HCT116 (cell line): ENCODE measurements at regions not wholly inside any gene's neighbourhood (a gene's known extent, or its start where the extent isn't known, plus 50 kb on each side); places are given as distances from the start of the nearest gene placed in this dataset.

ENCODE experiments used
- ATAC-seq: fragments of 200-7000 bp; cut with Tn5 transposase; 2 replicates; pipeline ENCODE4 v1.9.1; 2020; ENCODE audit warnings: mild to moderate bottlenecking, moderate library complexity
- BruUV-seq: library from RNA; stranded (reverse); fragments of 400-500 nt; replicated peaks from 2 replicates; lab custom pipeline; 2021; lab: Mats Ljungman, UMichigan
- CTCF ChIA-PET: fragments of 300-600 bp; sonication (Branson Sonifier 250); formaldehyde crosslinking; loops from one replicate; lab custom pipeline; 2021; ENCODE audit warnings: antibody characterized with exemption; lab: Charles Lee
- POLR2A ChIA-PET: fragments of 300-600, 350-600 bp; sonication (Branson Sonifier 250); formaldehyde crosslinking; loops from one replicate; lab custom pipeline; 2021; ENCODE audit warnings: antibody characterized with exemption; lab: Charles Lee
- RAD21 ChIA-PET, 2 experiments: fragments of 300-600 bp; sonication (Branson Sonifier 250); formaldehyde crosslinking; loops; one replicate each; lab custom pipeline; 2023; ENCODE audit warnings: low total read pairs in 2 of 2; ENCODE audit not compliant: uncharacterized antibody in 2 of 2, unreplicated experiment in 2 of 2, low non-redundant PET in 1 of 2; lab: Charles Lee
- DNase-seq: peaks from one replicate; pipeline ENCODE4 v3.0.0-alpha.2; 2010; ENCODE audit warnings: low read depth, low spot score
- H2AFZ ChIP-seq: fragments of 200-600 bp; shearing (Covaris generic), sonication (generic); 2 replicates; pipeline ENCODE4 v1.6.1; 2017; ENCODE audit warnings: low read depth, mixed run types, mixed read lengths, antibody characterized with exemption, low read length; ENCODE audit not compliant: poor library complexity, severe bottlenecking
- H3K27ac ChIP-seq: 2 replicates; pipeline ENCODE4 v1.5.1; 2012; ENCODE audit warnings: low read depth, low read length
- H3K27me3 ChIP-seq: fragments of 200-600 bp; sonication (generic); 2 replicates; pipeline ENCODE4 v1.6.1; 2016; ENCODE audit warnings: mixed run types, low read length, mixed read lengths; ENCODE audit not compliant: insufficient read depth
- H3K36me3 ChIP-seq, 2 experiments: fragments of 200-500 bp in 1 of 2; fragments of 200-600 bp in 1 of 2; sonication (Bioruptor generic) in 1 of 2; sonication (generic) in 1 of 2; 2 replicates each; pipeline versions ENCODE4 v1.5.1 to v1.6.1; 2014 to 2016; ENCODE audit warnings: low read length in 2 of 2, inconsistent platforms in 1 of 2, mixed read lengths in 1 of 2, mixed run types in 1 of 2; ENCODE audit not compliant: insufficient read depth in 2 of 2, control insufficient read depth in 1 of 2
- H3K4me1 ChIP-seq, 2 experiments: fragments of 200-600 bp in 1 of 2; sonication (generic) in 1 of 2; 2 replicates each; pipeline versions ENCODE4 v1.5.1 to v1.6.1; 2012 to 2017; ENCODE audit warnings: low read length in 2 of 2, inconsistent platforms in 1 of 2, mild to moderate bottlenecking in 1 of 2, mixed read lengths in 1 of 2, mixed run types in 1 of 2, moderate library complexity in 1 of 2; ENCODE audit not compliant: insufficient read depth in 2 of 2, control insufficient read depth in 1 of 2
- H3K4me2 ChIP-seq: fragments of 200-600 bp; sonication (generic); 2 replicates; pipeline ENCODE4 v1.6.1; 2017; ENCODE audit warnings: mixed run types, low read length, mixed read lengths
- H3K4me3 ChIP-seq, 2 experiments: fragments of 200-600 bp in 1 of 2; sonication (generic) in 1 of 2; replicated peaks in 1 of 2; 2 replicates each; pipeline ENCODE4 v1.5.1; 2011 to 2016; ENCODE audit warnings: low read length in 2 of 2, control low read depth in 1 of 2, low read depth in 1 of 2, mild to moderate bottlenecking in 1 of 2, mixed read lengths in 1 of 2, mixed run types in 1 of 2
- H3K79me2 ChIP-seq: fragments of 200-600 bp; sonication (generic); 2 replicates; pipeline ENCODE4 v1.6.1; 2017; ENCODE audit warnings: mild to moderate bottlenecking, mixed run types, low read length, moderate library complexity, mixed read lengths; ENCODE audit not compliant: insufficient read depth
- H3K9ac ChIP-seq: fragments of 200-600 bp; sonication (generic); 2 replicates; pipeline ENCODE4 v1.6.1; 2016; ENCODE audit warnings: low read length, mixed read lengths
- H3K9me2 ChIP-seq: fragments of 200-600 bp; sonication (generic), shearing (Covaris generic); 2 replicates; pipeline ENCODE4 v1.6.1; 2017; ENCODE audit warnings: mixed run types, mild to moderate bottlenecking, moderate library complexity; ENCODE audit not compliant: insufficient read depth
- H3K9me3 ChIP-seq, 2 experiments: fragments of 200-500 bp in 1 of 2; fragments of 200-600 bp in 1 of 2; sonication (Bioruptor generic) in 1 of 2; sonication (generic) in 1 of 2; 2 replicates each; pipeline ENCODE4 v1.6.1; 2014 to 2017; ENCODE audit warnings: low read length in 2 of 2, mixed read lengths in 2 of 2, inconsistent platforms in 1 of 2, low read depth in 1 of 2, mild to moderate bottlenecking in 1 of 2, mixed run types in 1 of 2, moderate library complexity in 1 of 2; ENCODE audit not compliant: control insufficient read depth in 1 of 2, insufficient read depth in 1 of 2
- H4K20me1 ChIP-seq: fragments of 200-600 bp; sonication (generic), shearing (Covaris generic); 2 replicates; pipeline ENCODE4 v1.6.1; 2017; ENCODE audit warnings: mixed run types, mild to moderate bottlenecking, moderate library complexity; ENCODE audit not compliant: insufficient read depth
- CEBPB ChIP-seq: IDR thresholded peaks from 2 replicates; pipeline ENCODE4 v1.6.1; 2012; ENCODE audit warnings: low read depth
- FOSL1 ChIP-seq: IDR thresholded peaks from 2 replicates; pipeline ENCODE4 v1.6.1; 2012; ENCODE audit warnings: low read depth
- POLR2A ChIP-seq: IDR thresholded peaks from 2 replicates; pipeline ENCODE4 v1.7.0; 2011; ENCODE audit warnings: borderline replicate concordance; ENCODE audit not compliant: insufficient read depth, insufficient read length; ENCODE audit errors: extremely low read depth
- RAD21 ChIP-seq: IDR thresholded peaks from 2 replicates; pipeline ENCODE4 v1.6.1; 2012; ENCODE audit warnings: low read depth, mild to moderate bottlenecking
- SIN3A ChIP-seq: IDR thresholded peaks from 2 replicates; pipeline ENCODE4 v1.6.1; 2012; ENCODE audit warnings: low read depth
- SP1 ChIP-seq: IDR thresholded peaks from 2 replicates; pipeline ENCODE4 v1.6.1; 2012; ENCODE audit warnings: low read depth
- TCF7L2 ChIP-seq: IDR thresholded peaks from 2 replicates; pipeline ENCODE4 v1.7.0; 2011; ENCODE audit warnings: borderline replicate concordance, inconsistent platforms; ENCODE audit not compliant: insufficient read depth, insufficient read length; ENCODE audit errors: extremely low read depth
- YY1 ChIP-seq: IDR thresholded peaks from 2 replicates; pipeline ENCODE4 v1.6.1; 2011; ENCODE audit warnings: low read length, low read depth, moderate library complexity, mild to moderate bottlenecking; ENCODE audit not compliant: insufficient replicate concordance; ENCODE audit errors: extremely low read depth
- ZNF274 ChIP-seq: fragments of 200-500 bp; sonication (Bioruptor generic); IDR thresholded peaks from 2 replicates; pipeline ENCODE4 v1.6.1; 2014; ENCODE audit warnings: mild to moderate bottlenecking, low read depth, low read length, inconsistent platforms
- intact Hi-C: fragments of 100-400 bp; cut with micrococcal nuclease; formaldehyde crosslinking; loops from 2 replicates; pipeline ENCODE4 v1.10.0; 2022
- TF ChIP-seq, protein P1 (sequence below), 3 experiments: fragments of 200-600 bp in 1 of 3; sonication (generic) in 1 of 3; IDR thresholded peaks in 2 of 3; conservative IDR thresholded peaks in 1 of 3; 2 replicates each; pipeline ENCODE4 v1.5.1; 2012 to 2017; ENCODE audit warnings: low read depth in 2 of 3, low read length in 2 of 3, antibody characterized with exemption in 1 of 3, borderline replicate concordance in 1 of 3, control low read depth in 1 of 3, mild to moderate bottlenecking in 1 of 3, mixed read lengths in 1 of 3, mixed run types in 1 of 3, moderate library complexity in 1 of 3; ENCODE audit not compliant: insufficient read depth in 1 of 3
- TF ChIP-seq, protein P2 (sequence below): IDR thresholded peaks from 2 replicates; pipeline ENCODE4 v1.6.1; 2012
- TF ChIP-seq, protein P3 (sequence below): IDR thresholded peaks from 2 replicates; pipeline ENCODE4 v1.6.1; 2011; ENCODE audit warnings: mild to moderate bottlenecking, low read length, moderate library complexity; ENCODE audit not compliant: insufficient replicate concordance; ENCODE audit errors: extremely low read depth

DNA sequence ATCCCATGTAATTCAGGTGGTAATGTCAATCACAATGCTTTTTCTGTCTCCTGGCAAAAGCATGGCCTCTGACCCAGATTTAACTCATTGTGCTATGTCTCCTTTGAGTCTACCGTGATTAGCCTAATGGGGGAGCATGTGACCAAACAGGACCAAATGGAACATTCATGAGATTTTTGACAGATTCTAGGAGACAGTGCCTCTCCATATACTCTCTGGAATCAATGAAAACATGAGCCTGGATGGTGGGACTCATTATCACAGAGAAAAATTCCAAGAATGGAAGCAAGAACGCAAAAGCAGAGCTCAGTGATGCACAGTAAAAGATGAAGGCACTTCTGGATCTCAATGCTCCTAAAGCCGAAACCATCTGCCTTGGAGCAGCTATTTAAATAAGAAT is 307.9 kb upstream of the MON1B start:
- CTCF ChIA-PET: no interaction called here
- Histone ChIP-seq H3K9me2 (no peaks in the 10 kb centered on the region), H3K4me1 (no peaks in the 10 kb centered on the region), H3K4me2 (no peak overlapping the region), H3K9ac (no peak overlapping the region), H3K27me3 (no peaks in the 10 kb centered on the region), H3K9me3 (no peaks in the 10 kb centered on the region), H3K79me2 (no peaks in the 10 kb centered on the region)
- intact Hi-C loops: no loop called here
- RAD21 ChIA-PET: no interaction called here
- TF ChIP-seq SIN3A (no peak), TCF7L2 (no peak), RAD21 (no peak), YY1 (no peak), POLR2A (no peak), CEBPB (no peak), ZNF274 (no peak), SP1 (no peak), FOSL1 (no peak)
- TF ChIP-seq, protein P1, sequence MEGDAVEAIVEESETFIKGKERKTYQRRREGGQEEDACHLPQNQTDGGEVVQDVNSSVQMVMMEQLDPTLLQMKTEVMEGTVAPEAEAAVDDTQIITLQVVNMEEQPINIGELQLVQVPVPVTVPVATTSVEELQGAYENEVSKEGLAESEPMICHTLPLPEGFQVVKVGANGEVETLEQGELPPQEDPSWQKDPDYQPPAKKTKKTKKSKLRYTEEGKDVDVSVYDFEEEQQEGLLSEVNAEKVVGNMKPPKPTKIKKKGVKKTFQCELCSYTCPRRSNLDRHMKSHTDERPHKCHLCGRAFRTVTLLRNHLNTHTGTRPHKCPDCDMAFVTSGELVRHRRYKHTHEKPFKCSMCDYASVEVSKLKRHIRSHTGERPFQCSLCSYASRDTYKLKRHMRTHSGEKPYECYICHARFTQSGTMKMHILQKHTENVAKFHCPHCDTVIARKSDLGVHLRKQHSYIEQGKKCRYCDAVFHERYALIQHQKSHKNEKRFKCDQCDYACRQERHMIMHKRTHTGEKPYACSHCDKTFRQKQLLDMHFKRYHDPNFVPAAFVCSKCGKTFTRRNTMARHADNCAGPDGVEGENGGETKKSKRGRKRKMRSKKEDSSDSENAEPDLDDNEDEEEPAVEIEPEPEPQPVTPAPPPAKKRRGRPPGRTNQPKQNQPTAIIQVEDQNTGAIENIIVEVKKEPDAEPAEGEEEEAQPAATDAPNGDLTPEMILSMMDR (IDR thresholded peaks at IDR 0.05 in 2 of 3, conservative IDR thresholded peaks at IDR 0.05 in 1 of 3; ENCODE audit: borderline replicate concordance in 1 of 3, insufficient read depth in 1 of 3, low read depth in 2 of 3, low read length in 2 of 3): no peak
- TF ChIP-seq, protein P2, sequence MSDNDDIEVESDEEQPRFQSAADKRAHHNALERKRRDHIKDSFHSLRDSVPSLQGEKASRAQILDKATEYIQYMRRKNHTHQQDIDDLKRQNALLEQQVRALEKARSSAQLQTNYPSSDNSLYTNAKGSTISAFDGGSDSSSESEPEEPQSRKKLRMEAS: no peak
- TF ChIP-seq, protein P3, sequence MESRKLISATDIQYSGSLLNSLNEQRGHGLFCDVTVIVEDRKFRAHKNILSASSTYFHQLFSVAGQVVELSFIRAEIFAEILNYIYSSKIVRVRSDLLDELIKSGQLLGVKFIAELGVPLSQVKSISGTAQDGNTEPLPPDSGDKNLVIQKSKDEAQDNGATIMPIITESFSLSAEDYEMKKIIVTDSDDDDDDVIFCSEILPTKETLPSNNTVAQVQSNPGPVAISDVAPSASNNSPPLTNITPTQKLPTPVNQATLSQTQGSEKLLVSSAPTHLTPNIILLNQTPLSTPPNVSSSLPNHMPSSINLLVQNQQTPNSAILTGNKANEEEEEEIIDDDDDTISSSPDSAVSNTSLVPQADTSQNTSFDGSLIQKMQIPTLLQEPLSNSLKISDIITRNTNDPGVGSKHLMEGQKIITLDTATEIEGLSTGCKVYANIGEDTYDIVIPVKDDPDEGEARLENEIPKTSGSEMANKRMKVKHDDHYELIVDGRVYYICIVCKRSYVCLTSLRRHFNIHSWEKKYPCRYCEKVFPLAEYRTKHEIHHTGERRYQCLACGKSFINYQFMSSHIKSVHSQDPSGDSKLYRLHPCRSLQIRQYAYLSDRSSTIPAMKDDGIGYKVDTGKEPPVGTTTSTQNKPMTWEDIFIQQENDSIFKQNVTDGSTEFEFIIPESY: no peak
- TF ChIP-seq, all 23 proteins: peak for 0
- ATAC-seq (no peak), DNase-seq (no peak)
- BruUV-seq: no TSS peak
- no peak overlapping the region for H2AFZ ChIP-seq
- H4K20me1 ChIP-seq: no peaks in the 10 kb centered on the region; the same call in 1 of the 2 replicates
- H3K4me3 ChIP-seq: no peak overlapping the region
- H3K27ac ChIP-seq: no peak overlapping the region
- no peaks in the 10 kb centered on the region for H3K36me3 ChIP-seq
- POLR2A ChIA-PET: no interaction called here
